ENCODE measurements at regions not wholly inside any gene's neighbourhood (a gene's known extent, or its start where the extent isn't known, plus 50 kb on each side); places are given as distances from the start of the nearest gene placed in this dataset.
A peak's percentile ranks its signal among the peaks of the same experiment; 100 is the strongest.

DNA sequence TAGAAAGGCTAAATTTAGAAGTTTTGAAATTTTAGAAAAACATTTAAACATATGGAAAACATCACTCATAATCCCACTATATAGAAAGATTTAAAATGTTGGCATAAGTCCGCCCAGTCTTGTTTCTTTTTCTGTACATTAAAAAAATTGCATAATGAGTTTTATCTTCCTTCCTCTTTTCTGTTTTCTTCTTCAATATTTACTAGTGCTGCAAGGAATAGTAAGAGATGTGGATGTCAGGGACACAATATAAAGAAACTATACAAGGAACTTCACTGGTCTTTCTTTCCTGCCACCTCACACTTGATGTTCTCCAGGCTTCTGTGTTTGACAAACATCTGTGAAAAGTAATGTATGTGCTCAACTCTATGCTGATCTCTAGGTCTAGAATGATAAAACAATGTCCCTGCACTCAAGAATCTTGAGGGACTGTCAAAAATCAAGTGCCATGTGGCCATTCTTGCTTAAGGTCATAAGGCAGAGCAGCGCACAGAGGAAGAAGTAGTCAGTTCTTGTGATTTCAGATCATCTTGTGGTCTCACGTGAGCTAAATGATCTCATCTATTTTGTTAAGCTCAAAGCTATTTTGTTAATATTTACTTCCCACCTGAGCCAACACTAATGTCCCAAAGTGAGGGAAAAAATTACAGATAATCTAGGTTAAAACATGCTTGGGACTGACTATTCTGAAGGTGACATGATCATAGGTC lies 186.9 kb upstream of the OBI1 start:
- Mint-ChIP-seq H3K4me1 (ENCODE audit: low read depth) (peaks cover 8% of the 10 kb centered on the region), H3K27me3 (no peaks in the 10 kb centered on the region), H3K4me3 (ENCODE audit: low read depth) (no peak overlapping the region), H3K36me3 (ENCODE audit: insufficient read depth) (no peaks in the 10 kb centered on the region), H3K27ac (no peak overlapping the region), H3K9me3 (ENCODE audit: low read depth) (no peaks in the 10 kb centered on the region)
- TF ChIP-seq, protein P1, sequence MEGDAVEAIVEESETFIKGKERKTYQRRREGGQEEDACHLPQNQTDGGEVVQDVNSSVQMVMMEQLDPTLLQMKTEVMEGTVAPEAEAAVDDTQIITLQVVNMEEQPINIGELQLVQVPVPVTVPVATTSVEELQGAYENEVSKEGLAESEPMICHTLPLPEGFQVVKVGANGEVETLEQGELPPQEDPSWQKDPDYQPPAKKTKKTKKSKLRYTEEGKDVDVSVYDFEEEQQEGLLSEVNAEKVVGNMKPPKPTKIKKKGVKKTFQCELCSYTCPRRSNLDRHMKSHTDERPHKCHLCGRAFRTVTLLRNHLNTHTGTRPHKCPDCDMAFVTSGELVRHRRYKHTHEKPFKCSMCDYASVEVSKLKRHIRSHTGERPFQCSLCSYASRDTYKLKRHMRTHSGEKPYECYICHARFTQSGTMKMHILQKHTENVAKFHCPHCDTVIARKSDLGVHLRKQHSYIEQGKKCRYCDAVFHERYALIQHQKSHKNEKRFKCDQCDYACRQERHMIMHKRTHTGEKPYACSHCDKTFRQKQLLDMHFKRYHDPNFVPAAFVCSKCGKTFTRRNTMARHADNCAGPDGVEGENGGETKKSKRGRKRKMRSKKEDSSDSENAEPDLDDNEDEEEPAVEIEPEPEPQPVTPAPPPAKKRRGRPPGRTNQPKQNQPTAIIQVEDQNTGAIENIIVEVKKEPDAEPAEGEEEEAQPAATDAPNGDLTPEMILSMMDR (IDR thresholded peaks at IDR 0.05; ENCODE audit: unreplicated experiment) = no peak
- no peak for DNase-seq (ENCODE audit: low spot score, unreplicated experiment)

DNA sequence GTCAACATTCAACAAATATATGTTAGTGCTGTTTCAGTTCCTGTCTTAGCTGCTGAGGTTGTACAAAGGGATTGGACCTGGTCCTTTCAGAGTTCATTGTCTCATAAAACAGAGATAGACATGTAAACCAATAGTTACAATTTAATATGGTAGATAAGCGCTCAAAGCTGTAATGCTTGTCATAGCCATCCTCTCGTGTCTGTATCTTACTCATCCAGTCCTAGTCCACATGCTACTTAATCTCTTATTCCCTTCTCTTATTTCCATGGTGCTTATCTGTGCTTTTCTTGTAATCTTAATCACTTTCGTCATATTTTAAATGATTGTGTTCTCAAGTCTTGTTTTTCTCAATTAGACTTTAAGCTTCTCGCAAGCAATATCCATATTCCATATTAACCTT lies 185.2 kb upstream of the OBI1 start:
- Mint-ChIP-seq H3K36me3 (ENCODE audit: insufficient read depth) (no peaks in the 10 kb centered on the region), H3K27me3 (no peaks in the 10 kb centered on the region), H3K27ac (peak overlapping the region; percentile 65), H3K9me3 (ENCODE audit: low read depth) (no peaks in the 10 kb centered on the region), H3K4me1 (ENCODE audit: low read depth) (peaks cover 8% of the 10 kb centered on the region), H3K4me3 (ENCODE audit: low read depth) (no peak overlapping the region)
- TF ChIP-seq, protein P1 (IDR thresholded peaks at IDR 0.05; ENCODE audit: unreplicated experiment) = no peak
- DNase-seq (ENCODE audit: low spot score, unreplicated experiment) = no peak

DNA sequence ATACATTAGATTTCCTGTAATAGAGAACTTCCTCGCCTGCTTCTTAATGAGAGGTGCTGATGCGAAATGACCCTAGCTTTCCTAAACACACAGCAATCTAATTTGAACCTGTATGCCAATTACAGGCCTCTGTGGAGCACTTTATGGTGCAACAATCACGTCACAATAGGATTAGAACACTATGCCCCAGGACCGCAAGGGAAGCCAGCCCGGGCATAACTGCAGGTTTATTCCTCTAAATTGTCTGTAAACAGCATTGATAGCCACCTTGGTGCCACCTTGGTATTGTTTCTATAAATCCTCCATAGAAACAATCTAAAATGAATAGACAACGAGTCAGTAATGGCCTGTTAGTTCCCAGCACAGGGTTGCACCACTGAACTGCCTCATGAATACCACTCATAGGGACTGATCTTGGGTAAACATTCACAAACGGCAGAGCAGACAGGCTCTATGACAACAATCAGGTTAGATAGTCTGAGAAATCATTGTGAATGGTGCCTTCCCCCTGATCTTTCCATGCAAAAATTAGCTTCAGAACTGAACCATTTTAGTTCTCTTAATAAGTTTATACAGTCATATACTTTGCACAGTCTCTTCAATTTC lies 182.5 kb upstream of the OBI1 start:
- Mint-ChIP-seq H3K27me3 (no peaks in the 10 kb centered on the region), H3K4me1 (ENCODE audit: low read depth) (peaks cover 9% of the 10 kb centered on the region), H3K9me3 (ENCODE audit: low read depth) (no peaks in the 10 kb centered on the region), H3K36me3 (ENCODE audit: insufficient read depth) (no peaks in the 10 kb centered on the region), H3K4me3 (ENCODE audit: low read depth) (no peak overlapping the region), H3K27ac (no peak overlapping the region)
- TF ChIP-seq, protein P1 (IDR thresholded peaks at IDR 0.05; ENCODE audit: unreplicated experiment) = no peak
- no peak for DNase-seq (ENCODE audit: low spot score, unreplicated experiment)

DNA sequence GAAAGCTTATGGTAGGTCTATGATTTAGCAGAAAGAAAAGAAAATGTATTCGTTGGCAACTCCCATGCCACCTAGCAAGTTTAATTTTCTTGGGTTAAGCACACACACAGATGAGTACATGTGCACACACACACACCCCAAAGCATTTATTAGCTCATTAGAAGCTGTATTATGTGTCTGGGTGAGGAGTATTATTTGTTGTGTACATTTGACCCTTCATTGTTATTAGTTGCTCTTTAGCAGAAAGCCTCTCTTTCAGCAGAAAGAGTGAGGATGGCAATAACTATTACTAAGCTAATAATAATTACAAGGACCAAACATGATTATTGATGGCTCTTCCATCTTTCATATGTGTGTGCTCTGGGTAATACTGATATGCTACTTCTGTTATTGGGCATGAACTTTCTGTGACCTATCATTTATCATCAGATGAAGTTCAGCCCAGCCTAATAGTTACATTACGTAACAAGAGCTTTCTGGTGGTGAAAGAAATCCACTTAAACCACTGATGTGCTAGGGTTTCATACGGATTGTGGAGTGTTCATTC lies 177.4 kb upstream of the OBI1 start:
- Mint-ChIP-seq H3K4me3 (ENCODE audit: low read depth) (no peak overlapping the region), H3K9me3 (ENCODE audit: low read depth) (no peaks in the 10 kb centered on the region), H3K4me1 (ENCODE audit: low read depth) (peaks cover 6% of the 10 kb centered on the region), H3K36me3 (ENCODE audit: insufficient read depth) (no peaks in the 10 kb centered on the region), H3K27ac (no peak overlapping the region), H3K27me3 (no peaks in the 10 kb centered on the region)
- no peak for DNase-seq (ENCODE audit: low spot score, unreplicated experiment)
- TF ChIP-seq, protein P1 (IDR thresholded peaks at IDR 0.05; ENCODE audit: unreplicated experiment) = no peak

DNA sequence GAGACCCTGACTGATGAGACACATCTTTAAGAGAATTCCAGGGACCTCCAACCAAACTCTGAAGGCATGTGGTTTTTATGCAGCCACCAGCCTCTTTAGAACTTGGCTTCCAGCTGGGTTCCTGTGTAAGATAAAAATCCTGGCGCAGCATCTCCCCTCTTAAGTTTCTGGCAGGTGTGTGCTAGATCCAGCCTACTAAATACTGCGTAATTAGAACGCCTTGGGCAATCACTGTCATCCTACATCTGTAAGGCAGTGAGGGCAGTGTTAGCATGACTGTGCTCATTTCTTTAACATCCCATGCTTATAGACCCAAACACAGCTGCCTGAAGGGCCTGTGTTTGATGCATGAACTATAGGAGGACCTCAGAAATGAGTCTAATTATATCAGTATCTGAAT lies 173.5 kb upstream of the OBI1 start:
- DNase-seq (ENCODE audit: low spot score, unreplicated experiment) = no peak
- Mint-ChIP-seq H3K36me3 (ENCODE audit: insufficient read depth) (no peaks in the 10 kb centered on the region), H3K4me1 (ENCODE audit: low read depth) (peaks cover 5% of the 10 kb centered on the region), H3K9me3 (ENCODE audit: low read depth) (no peaks in the 10 kb centered on the region), H3K4me3 (ENCODE audit: low read depth) (no peak overlapping the region), H3K27ac (no peak overlapping the region), H3K27me3 (peaks cover 8% of the 10 kb centered on the region)
- TF ChIP-seq, protein P1 (IDR thresholded peaks at IDR 0.05; ENCODE audit: unreplicated experiment) = no peak

Measured in progenitor cell of endocrine pancreas (in vitro differentiated cells).